GM19240 (cell line): ENCODE measurements at regions not wholly inside any gene's neighbourhood (a gene's known extent, or its start where the extent isn't known, plus 50 kb on each side); places are given as distances from the start of the nearest gene placed in this dataset.

ENCODE experiments used
- DNase-seq: peaks from one replicate; pipeline ENCODE4 v3.0.0; 2011; ENCODE audit warnings: low spot score; ENCODE audit not compliant: insufficient read length

DNA sequence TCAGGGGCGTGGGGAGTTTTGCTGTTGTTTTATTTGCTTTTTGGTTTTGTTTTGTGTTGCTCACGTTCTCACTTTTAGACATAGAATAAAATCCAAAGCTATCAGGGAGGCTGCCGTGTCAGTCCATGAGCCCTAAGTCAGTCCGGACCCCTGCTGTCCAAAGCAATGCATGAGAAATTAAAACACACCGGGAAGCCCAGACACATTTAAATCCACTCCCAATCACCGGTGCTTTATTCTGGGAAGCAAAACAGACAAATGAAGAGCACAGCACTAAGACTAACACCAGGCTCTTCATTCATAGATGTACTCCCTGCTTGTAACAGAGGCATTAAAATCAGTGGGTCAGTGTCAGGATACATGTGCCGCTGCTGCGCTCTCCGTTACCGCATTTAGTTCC, 180.9 kb downstream of the IRX2 start:
- no peak for DNase-seq

- no peak for DNase-seq
Observed at GRCh38 chr5:2569774-2570542, 181.5 kb downstream of the IRX2 start.

DNA sequence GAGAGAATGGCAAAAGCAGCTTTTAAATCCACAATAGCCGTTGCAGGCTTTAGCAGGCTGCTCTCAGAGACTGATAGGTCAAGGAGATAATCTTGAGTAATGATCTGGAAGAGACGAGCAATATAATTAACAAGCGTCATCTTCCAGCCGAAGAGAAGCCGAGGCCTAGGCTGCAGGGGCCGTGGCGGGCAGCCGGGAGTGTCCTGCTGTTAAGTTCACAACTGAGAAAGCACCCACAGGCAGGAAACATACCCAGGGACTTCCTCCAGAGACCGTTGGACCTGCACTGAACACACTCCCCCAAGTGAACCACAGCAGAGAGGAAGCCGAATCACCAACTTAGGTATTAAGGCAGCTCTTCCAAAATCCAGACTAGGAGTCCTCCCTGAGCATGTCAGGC, 182.3 kb downstream of the IRX2 start:
- DNase-seq, result no peak

DNA sequence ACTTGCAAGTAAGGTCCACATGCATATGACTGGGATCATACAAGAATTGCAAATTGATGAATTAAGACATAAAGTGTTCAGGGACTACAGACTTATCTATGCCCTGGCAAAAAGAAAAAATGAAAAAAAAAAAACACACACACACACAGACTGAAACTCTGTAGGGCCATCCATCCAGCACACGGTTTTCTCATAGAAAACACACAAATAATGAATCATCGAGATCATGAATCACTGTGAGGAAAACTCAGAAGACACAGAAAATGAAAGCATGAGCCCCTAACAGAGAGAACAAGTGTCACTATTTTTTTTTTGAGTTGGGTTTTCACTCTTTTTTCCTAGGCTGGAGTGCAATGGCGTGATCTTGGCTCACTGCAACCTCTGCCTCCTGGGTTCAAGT, 185.2 kb downstream of the IRX2 start:
- DNase-seq, result no peak

DNA sequence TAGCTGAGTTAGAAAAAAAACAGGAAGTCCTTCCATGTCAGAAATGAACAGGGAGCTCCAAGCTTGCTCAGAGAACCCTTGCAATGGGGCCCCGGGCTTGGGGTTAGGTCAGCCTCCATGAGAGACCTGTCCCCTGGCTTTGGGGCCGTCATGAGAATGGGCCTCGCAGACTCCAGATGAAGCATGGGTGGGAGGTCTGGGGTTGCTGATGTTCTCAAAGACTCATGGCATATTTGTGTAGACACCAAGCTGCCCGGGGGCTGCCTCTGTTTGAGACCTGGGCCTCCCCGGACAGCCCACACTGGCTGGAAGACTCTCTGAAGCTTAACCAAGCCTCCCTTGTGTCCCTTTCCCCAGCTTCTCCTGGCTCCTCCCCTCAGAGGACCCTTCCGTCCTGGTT, 186.3 kb downstream of the IRX2 start:
- DNase-seq, result no peak

GRCh38 chr5:2563046-2563445, 188.4 kb downstream of the IRX2 start:
- no peak for DNase-seq

DNA sequence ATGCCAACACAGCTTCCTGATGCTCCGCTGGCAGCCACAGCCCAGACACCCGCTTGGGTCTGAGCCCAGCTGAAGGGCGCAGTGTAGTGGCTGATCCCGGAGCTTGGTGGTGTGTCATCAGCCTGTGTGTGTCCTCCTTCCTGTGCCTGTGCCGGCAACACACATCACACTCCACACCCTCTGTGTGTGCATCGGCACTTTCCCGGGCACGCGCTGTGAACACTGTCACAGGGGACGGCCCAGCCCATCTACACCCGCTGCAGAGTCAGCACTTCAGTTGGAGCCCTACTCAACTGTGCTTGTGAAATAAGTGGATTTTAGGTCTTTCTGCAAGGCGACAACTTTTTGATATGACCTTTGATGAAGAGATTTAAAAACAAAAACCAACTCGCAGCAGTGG, 189.4 kb downstream of the IRX2 start:
- DNase-seq, result no peak

DNA sequence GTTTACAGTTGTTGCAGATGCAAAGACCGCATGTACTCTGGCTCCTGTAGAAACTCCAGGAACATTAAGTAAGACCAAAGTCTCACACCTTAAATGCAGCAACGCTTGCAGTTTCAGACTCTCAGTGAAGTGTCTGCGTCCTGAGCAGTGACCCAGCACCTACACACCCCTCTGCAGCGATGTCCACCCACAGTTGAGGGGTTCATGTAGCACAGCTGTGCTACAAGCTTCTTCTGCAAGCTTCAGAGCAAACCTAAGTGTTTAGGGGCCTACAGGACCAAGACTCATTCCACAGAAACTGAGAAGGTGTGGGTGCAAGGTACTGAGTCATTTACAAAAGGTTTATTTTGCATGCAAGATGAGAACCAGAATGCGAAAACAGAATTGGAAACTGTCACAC, 191.0 kb downstream of the IRX2 start:
- DNase-seq, result no peak

DNA sequence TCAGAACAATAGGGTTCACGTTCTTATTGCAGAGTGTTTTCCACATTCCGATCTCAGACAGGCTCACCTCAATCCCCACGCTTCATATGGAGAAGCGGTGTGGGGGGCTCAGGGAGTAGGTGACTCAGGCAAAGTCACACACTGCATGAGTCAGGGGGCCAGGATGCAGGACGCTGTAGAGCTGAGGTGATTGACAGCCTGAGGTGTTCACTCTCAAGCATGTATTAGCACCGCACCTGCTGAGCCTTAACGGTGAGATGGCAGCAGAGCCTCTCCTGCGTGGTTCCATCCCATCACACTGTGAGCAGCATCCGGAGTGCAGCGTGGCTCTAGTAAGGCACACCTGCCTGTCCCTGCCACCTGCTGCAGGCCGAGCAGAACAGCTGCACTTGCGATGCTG, 194.0 kb downstream of the IRX2 start:
- no peak for DNase-seq

DNA sequence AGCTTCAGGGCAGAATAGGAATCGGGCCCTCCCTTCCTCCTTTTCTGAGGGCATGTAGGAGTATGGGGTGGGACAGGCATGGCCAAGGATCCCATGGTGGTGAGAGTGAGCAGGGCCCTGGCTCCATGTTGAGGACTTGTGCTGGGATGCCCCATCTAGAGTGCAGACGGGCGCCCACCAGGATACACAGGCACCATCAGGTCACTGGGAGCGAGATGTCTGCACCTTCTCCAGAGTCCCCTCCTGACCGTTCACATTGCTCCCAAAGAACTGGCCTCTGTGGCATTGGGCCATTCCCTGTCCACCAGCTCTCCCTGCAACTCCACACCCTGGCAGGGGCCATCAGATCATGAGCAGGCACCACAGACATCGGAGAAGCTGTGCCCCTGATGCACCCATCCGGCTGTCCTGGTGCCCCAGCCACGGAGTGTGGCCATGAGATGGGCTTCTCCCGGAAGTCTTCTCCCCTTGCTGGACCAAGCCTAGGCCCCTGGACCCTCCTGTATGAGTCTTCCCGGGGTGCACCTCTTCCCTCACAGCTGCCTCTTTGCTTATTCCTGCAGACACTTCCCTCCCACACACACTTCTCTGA, 195.0 kb downstream of the IRX2 start:
- no peak for DNase-seq

DNA sequence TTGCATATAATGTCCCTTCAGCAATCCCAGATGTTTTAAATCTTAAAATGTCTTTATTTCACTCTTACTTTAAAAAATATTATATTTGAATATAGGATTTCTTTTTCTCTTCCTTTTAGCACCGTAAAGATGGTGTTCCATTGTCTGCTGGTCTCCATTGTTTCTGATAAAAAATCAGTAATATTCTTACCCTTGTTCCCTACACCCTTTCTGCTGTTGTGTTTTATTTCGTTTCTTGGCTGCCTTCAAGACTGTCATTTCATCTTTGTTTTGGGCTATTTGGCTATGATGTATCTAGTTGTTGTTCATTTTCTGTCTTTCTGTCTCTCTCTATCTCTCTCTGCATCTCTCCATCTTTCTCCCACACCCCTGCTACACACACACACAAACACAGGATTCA, 197.9 kb downstream of the IRX2 start:
- DNase-seq, result no peak

DNA sequence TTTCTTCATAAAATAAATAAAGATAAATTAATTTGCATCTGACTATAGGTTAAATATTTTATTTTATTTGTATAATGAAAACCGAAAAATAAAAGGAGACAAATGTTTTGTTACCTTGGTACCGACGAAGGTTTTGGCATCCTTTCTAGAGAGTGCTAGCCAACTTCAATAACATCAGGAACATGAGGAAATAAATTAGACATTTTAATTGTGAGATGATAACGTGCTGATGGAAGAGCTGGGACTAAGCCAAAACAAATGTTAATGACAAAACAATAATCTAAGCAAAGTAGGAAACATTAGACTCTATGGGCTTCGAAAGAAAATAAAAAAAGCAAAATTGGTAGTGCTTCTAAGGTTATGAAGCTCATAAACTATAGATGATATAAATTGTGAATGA, 201.0 kb downstream of the IRX2 start:
- DNase-seq, result no peak

DNA sequence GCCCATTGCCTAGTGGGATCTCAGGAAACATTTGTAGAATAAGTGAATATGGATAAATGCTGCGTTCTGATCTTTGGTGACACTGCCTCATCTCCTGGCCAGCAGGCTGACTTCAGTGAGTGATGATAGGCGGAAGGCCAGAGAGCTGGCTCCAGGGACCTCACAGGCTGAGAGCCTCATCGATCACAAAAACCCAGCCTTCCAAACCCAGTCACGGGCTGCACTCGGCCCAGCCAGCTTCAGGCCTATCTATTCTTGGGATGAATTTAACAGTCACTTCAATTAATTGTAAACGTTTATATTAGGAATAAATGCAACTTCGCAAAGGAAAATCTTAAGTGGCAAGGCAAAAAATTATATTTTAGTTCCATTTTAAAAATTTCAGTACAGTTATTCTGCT, 201.6 kb downstream of the IRX2 start:
- no peak for DNase-seq

DNA sequence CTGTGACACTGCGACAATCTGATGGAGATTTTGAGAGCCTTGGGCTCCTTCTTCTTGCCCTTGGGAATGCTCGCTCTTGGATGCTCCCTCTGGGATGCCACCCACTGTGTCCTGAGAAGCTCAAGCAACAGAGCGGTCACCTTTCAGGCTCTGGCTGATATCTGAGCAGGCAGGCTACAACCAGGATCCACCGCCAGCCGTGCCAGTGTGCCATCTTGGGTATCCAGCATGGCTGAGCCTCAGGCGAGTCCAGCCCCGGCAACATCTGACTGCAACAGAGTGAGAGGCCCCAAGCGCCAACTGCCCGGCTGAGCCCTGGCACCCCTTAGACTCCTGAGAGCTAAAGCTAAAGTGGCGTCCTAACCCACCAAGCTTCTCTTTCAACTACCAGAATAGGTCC, 202.1 kb downstream of the IRX2 start:
- DNase-seq, result no peak

DNA sequence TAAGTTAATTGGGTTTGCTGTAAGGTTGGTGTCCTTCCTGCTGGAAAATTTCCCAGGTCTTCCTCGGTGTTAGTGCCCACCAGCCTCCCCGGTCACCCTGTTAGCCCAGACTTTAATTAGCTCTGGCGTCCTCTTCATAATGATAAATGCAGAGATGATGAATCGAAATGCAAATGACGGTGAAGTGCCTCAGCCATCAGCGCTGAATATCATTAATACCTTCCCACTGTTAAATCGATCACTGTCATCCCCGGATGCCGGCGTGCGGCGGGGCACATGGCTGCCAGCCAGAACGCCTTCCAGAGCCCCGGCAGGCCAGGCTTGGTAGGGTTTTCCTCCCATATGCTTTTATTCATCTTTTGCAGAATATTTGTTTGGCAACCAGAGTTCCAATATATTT, 204.5 kb downstream of the IRX2 start:
- DNase-seq, result no peak

- no peak for DNase-seq
Observed at GRCh38 chr5:2544003-2544402, 207.5 kb downstream of the IRX2 start.

- DNase-seq, result no peak
Observed at GRCh38 chr5:2542821-2543220, 208.7 kb downstream of the IRX2 start.

DNA sequence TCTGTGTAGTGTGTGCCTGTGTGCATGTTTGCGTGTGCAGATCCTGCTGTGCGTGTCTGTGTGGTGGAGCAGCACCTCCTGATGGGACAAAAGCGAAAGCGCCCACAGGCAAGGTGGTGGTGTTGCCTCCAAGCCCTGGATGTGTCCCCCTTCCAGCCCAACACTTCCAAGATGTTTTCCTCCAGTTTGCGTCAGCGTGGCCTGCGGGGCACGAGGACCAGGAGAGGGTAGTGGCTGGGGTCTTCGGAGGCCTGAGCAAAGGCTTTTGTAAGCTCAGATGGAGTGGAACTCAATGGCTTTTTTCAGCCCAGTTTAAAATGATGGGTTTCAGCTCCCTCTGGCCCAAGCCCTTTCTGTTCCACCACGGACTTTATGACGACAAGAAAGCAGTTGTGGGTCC, 209.5 kb downstream of the IRX2 start:
- DNase-seq, result no peak

DNA sequence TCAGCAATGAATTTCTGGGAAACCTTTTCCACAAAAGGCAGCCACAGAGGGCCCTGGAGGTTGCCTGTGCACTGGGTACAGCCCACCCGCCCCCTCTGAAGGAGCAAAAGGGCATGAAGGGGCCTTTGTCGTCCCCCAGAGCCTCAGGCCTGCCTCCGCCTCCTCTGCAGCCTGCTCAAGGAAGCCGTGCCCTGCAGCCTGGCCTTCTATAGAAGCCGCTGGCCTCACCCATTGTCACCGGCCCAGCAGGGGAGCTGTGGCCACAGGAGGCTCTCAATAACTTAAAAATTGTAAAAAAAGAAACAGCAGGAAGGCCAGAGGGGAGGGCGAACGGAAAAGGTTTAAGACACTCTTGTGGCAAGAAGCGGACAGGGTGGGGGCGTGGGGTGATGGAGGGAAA, 213.3 kb downstream of the IRX2 start:
- DNase-seq, result no peak

- no peak for DNase-seq
Observed at GRCh38 chr5:2537378-2538145, 213.9 kb downstream of the IRX2 start.

GRCh38 chr5:2536632-2537377, 214.7 kb downstream of the IRX2 start:
- DNase-seq, result no peak

GRCh38 chr5:2534970-2535369, 216.5 kb downstream of the IRX2 start:
- no peak for DNase-seq
